Erythroblast (primary cell): ENCODE measurements at regions not wholly inside any gene's neighbourhood (a gene's known extent, or its start where the extent isn't known, plus 50 kb on each side); places are given as distances from the start of the nearest gene placed in this dataset.

Experiments
- GATA1 ChIP-seq: IDR thresholded peaks from 2 replicates; pipeline ENCODE4 v1.6.1; 2011; ENCODE audit warnings: low read depth, mild to moderate bottlenecking, control low read depth, low read length, moderate library complexity
- POLR2A ChIP-seq: IDR thresholded peaks from 2 replicates; pipeline ENCODE4 v1.6.1; 2011; ENCODE audit warnings: mild to moderate bottlenecking, low read length

GRCh38 chr14:60357551-60358149 is 108.6 kb downstream of the PPM1A start:
- TF ChIP-seq POLR2A (no peak), GATA1 (no peak)
